Endothelial cell of hepatic sinusoid (primary cell): ENCODE measurements at regions not wholly inside any gene's neighbourhood (a gene's known extent, or its start where the extent isn't known, plus 50 kb on each side); places are given as distances from the start of the nearest gene placed in this dataset.

Source experiments
- in situ Hi-C: cut with HindIII; loops from 2 replicates; pipeline ENCODE4 v1.10.0; 2017; ENCODE audit warnings: low sequenced_read_pairs

DNA sequence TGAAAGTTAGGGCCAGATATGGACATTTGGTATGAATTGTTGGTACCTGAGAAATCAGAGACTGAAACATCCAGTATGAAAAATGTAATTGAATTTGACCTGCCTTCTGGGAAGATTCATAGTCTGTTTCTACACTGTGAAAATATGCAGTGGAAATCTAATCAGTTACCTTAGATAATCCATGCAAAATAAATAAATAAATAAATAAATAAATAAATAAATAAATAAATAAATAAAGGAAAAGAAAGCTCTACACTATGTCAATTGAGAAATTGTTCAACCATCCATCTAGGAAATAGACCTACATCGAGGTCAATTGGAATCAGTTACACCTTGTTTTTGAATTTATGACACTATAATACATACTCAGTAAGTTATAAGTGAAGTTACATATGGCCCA, 252.3 kb downstream of the VGLL3 start:
- in situ Hi-C loops: no loop called here

DNA sequence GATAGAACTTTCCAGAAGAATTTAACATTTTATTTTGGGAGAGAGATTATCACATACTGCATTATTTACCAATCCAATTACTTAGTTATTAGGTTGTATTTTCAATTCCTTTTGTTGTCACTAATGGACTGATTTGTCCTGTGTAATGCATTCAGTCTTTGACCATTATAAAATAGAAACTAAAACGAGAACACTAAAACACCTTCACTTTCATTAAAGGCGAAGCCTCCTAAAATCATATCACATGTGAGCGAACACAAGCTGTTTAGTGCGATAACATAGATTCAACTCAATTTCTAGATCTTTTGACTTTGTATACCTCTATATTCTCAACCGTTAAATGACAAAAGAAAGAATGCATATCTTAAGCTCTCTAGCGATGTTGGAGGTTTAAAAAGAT, 253.4 kb downstream of the VGLL3 start:
- in situ Hi-C loops: no loop called here

DNA sequence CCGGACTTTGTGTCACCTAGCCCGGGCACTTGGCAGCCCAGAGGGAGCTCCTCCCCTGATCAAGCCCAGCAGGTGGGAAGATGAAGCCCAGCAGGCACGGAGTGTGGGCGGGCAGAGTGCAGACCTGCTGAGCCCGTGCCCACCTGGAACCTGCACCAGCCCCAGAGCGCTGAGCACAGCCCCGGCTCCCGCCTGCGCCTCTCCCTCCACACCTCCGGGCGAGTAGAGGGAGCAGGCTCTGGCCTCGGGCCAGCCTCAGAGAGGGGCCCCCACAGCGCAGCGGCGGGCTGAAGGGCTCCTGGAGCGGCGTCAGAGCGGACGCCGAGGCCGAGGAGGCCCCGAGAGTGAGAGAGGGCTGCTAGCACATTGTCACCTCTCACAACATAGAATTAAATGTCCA, 257.7 kb downstream of the VGLL3 start:
- in situ Hi-C loops: no loop called here

- in situ Hi-C loops: no loop called here
Measured at GRCh38 chr3:86731501-86731901, 259.4 kb downstream of the VGLL3 start.

GRCh38 chr3:86723433-86723832, 267.5 kb downstream of the VGLL3 start:
- in situ Hi-C loops: no loop called here

- in situ Hi-C loops: no loop called here
Measured at GRCh38 chr3:86711634-86712033, 279.3 kb downstream of the VGLL3 start.

DNA sequence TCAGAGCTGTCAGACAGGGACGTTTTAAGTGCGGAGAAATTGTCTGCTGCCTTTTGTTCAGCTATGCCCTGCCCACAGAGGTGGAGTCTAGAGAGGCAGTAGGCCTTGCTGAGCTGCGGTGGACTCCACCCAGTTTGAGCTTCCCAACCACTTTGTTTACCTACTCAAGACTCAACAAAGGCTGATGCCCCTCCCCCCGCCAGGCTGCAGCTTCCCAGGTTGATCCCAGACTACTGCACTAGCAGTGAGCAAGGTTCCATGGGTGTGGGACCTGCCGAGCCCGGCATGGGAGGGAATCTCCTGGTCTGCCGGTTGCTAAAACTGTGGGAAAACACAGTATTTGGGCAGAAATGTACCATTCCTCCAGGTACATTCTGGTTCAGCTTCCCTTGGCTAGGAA, 282.1 kb downstream of the VGLL3 start:
- in situ Hi-C loops: no loop called here

GRCh38 chr3:86702381-86702958, 288.5 kb downstream of the VGLL3 start:
- in situ Hi-C loops: no loop called here

- in situ Hi-C loops: no loop called here
Measured at GRCh38 chr3:86695752-86696151, 295.2 kb downstream of the VGLL3 start.

GRCh38 chr3:86673991-86674390, 317.0 kb downstream of the VGLL3 start:
- in situ Hi-C loops: no loop called here

- in situ Hi-C loops: no loop called here
Measured at GRCh38 chr3:86661817-86662216, 329.1 kb downstream of the VGLL3 start.

DNA sequence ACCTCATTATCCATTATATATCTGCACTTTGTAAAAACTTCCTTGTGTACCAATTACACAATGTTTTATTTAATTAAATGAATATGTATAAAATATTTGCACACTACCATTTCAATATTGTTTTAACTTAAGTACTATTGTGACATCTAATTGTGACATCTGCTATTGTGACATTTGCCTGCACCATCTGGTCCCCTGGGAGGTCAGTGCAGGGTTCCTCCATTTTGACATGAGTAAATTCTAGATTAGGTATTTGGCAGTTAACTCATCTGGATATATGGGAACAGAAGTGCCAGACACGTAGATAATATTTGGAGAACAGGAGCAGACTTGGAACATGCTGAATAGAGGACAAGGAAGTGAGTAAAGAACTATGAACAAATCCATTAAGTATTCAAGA, 332.1 kb downstream of the VGLL3 start:
- in situ Hi-C loops: no loop called here

- in situ Hi-C loops: no loop called here
Measured at GRCh38 chr3:86654806-86655460, 336.0 kb downstream of the VGLL3 start.

DNA sequence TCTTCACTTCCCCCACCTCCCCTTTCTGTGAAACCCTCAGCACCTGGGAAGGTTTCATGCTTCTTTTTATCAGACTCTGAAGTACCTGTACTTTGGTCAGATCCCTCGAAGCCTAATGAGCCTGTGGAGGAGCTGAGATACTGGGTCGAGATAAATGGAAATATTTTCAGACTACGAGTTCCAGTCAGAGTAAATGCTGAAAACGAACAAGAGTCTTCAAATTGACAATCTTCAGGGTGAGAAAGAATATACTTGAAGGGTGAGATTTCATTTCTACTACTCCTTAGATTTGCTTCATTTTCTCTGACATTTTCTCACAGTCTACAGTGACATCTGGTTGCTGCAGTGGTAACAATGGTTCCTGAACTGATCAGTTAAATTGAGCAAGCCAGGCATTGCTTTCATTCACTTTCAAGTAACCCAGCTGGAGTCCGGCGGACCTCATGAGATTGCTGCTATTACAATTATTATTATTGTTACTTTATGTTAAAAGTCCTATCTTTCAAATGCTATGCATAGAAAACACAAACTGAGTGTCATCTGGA, 337.2 kb downstream of the VGLL3 start:
- in situ Hi-C loops: no loop called here

DNA sequence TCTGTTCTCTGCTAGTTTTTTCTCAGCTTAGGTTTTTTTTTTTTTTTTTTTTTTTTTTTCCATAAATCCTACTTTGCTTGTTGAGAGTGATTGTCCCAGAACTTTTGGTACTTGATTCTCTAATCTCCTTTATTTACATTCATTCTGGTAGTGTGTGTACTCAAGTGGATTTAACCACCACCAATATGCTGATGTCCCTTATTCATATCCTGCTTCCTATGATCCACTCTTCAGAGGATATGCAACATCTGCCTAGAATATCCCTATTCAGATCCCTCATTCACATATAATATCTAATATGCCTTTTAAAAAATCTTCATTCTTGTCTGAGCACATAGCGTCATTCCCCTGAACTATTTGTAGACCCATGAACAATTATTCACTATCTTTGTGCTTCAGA, 342.9 kb downstream of the VGLL3 start:
- in situ Hi-C loops: no loop called here

DNA sequence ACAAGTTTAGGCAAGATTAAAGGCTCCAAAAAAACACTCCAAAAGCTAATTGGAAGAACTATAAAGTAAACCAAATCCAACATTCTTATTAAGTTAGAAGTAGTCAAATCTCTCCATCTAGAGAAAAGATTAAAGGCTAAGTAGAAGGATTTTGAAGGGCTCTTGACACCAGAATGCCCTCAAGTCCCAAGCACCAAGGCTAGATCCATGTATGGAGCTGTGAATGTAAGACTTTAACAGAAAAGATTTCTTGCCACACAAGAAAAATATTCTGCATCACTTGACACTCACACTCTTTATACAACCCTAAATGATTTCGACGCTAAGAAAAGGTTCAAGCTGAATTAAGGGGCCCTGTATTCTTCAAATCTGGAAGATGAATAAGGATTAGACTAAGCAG, 345.2 kb downstream of the VGLL3 start:
- in situ Hi-C loops: no loop called here

GRCh38 chr3:86634361-86634760, 356.6 kb downstream of the VGLL3 start:
- in situ Hi-C loops: no loop called here

GRCh38 chr3:86629511-86629910, 361.4 kb downstream of the VGLL3 start:
- in situ Hi-C loops: no loop called here

- in situ Hi-C loops: no loop called here
Measured at GRCh38 chr3:86624192-86624591, 366.8 kb downstream of the VGLL3 start.

DNA sequence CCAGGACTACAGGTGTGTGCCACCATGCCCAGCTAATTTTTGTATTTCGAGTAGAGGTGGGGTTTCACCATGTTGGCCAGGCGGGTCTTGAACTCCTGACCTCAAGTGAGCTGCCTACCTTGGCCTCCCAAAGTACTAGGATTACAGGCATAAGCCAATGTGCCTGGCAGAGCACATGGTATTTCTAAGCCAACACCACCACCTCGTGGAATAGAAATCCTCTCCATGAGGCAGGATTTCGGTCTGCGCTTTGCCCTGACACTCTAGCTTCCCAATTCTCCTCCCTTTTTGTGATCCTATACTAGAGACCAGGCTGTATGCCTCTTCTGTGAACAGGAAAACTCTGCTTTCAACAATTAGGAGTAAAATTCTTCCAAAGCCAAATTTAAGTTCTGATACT, 372.2 kb downstream of the VGLL3 start:
- in situ Hi-C loops: no loop called here

DNA sequence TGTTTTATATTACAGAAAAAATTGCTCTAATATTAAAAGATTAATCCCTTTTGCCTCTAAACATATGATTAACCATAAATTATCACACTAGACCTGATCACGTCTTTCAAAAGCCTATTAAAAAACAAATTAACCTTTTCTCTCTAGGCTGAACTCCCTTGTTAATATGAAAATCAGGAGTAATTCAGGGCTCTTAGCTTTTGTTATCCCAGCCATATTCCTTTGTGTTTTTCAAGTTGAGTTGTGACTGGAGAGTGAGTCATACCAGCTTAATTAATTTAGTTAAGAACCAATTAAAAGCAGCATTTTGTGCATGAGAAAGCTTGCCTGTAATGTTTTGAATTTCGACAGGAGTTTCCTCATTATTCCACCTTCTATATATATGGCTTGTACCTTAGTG, 385.8 kb downstream of the VGLL3 start:
- in situ Hi-C loops: loop anchor here (5.0 kb wide), 1 partner anchor 98 kb away; no protein-coding TSS in a partner anchor

DNA sequence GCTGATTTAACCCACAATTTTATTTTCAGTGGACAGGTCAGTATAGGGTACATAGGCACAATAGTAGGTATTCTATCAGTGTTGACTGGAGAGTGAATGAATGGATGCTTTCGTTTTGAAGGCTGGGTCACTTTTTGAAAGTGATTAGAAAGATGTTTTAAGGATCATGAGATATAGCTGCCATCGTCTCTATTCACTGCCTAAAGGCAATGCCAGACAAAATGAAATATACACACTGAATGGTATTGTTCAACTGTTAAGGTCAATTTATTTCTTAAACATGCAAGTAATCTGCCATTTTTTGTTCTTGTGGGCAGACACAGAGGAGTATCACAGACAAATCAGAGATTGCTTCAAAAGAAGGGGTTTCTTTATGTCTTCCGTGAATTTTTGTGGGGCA, 395.3 kb downstream of the VGLL3 start:
- in situ Hi-C loops: no loop called here

DNA sequence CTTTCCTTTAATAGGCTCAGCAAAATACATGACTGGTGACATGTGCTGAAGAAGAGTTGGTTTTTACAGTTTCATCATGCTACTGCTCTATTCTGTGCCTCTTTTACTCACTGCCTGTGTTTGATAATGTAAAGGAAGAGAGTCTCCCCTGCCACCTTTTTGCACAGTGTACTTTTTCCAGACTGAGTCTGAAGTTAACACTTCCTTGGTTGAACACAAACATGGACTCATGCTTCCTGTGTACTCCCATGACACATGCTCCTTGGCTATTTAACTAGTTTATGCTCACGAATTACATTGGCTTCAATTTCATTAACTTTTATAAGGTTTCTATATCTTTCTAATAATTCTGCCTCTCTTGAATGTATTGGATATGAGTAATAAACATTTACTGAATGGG, 396.1 kb downstream of the VGLL3 start:
- in situ Hi-C loops: no loop called here
